COLO668 (cell line): ENCODE measurements at regions not wholly inside any gene's neighbourhood (a gene's known extent, or its start where the extent isn't known, plus 50 kb on each side); places are given as distances from the start of the nearest gene placed in this dataset.

Experiments used
- DNase-seq: peaks from one replicate; lab custom pipeline; 2025; ENCODE audit not compliant: unreplicated experiment; lab: John Stamatoyannopoulos, UW

- no peak for DNase-seq
These were observed 245.8 kb downstream of the TMX3 start for GRCh38 chr18:68469049-68469625.

- DNase-seq: no peak
These were observed 247.0 kb downstream of the TMX3 start for GRCh38 chr18:68467957-68468356.

GRCh38 chr18:68467329-68467728, 247.6 kb downstream of the TMX3 start:
- DNase-seq: no peak

- no peak for DNase-seq
These were observed 248.2 kb downstream of the TMX3 start for GRCh38 chr18:68466672-68467071.

GRCh38 chr18:68462766-68463165, 252.1 kb downstream of the TMX3 start:
- DNase-seq: no peak

GRCh38 chr18:68462148-68462547, 252.8 kb downstream of the TMX3 start:
- DNase-seq: no peak

- DNase-seq: no peak
These were observed 253.4 kb downstream of the TMX3 start for GRCh38 chr18:68461481-68462018.

- DNase-seq: no peak
These were observed 254.9 kb downstream of the TMX3 start for GRCh38 chr18:68459968-68460367.

GRCh38 chr18:68456985-68457384, 257.9 kb downstream of the TMX3 start:
- DNase-seq: no peak

GRCh38 chr18:68455229-68455603, 259.7 kb downstream of the TMX3 start:
- no peak for DNase-seq

GRCh38 chr18:68454511-68455228, 260.2 kb downstream of the TMX3 start:
- no peak for DNase-seq

GRCh38 chr18:68449292-68449691, 265.6 kb downstream of the TMX3 start:
- no peak for DNase-seq

GRCh38 chr18:68448736-68449135, 266.2 kb downstream of the TMX3 start:
- DNase-seq: no peak

GRCh38 chr18:68447286-68447685, 267.6 kb downstream of the TMX3 start:
- no peak for DNase-seq

GRCh38 chr18:68445668-68446426, 269.1 kb downstream of the TMX3 start:
- DNase-seq: no peak

- DNase-seq: no peak
These were observed 269.8 kb downstream of the TMX3 start for GRCh38 chr18:68445136-68445535.

- no peak for DNase-seq
These were observed 273.7 kb downstream of the TMX3 start for GRCh38 chr18:68441241-68441640.

- no peak for DNase-seq
These were observed 274.5 kb downstream of the TMX3 start for GRCh38 chr18:68440433-68440832.

GRCh38 chr18:68439642-68440041, 275.3 kb downstream of the TMX3 start:
- DNase-seq: no peak

GRCh38 chr18:68438983-68439382, 275.9 kb downstream of the TMX3 start:
- no peak for DNase-seq

GRCh38 chr18:68438536-68438935, 276.4 kb downstream of the TMX3 start:
- DNase-seq: no peak

GRCh38 chr18:68436485-68436884, 278.4 kb downstream of the TMX3 start:
- no peak for DNase-seq
